HG03432 (cell line): ENCODE measurements at regions not wholly inside any gene's neighbourhood (a gene's known extent, or its start where the extent isn't known, plus 50 kb on each side); places are given as distances from the start of the nearest gene placed in this dataset.
A peak's percentile ranks its signal among the peaks of the same experiment; 100 is the strongest.

Experiments
- ATAC-seq: cut with Tn5 transposase; IDR thresholded peaks from one replicate; pipeline ENCODE4 v1.9.1; 2021; ENCODE audit warnings: mild to moderate bottlenecking, moderate library complexity; ENCODE audit not compliant: unreplicated experiment

DNA sequence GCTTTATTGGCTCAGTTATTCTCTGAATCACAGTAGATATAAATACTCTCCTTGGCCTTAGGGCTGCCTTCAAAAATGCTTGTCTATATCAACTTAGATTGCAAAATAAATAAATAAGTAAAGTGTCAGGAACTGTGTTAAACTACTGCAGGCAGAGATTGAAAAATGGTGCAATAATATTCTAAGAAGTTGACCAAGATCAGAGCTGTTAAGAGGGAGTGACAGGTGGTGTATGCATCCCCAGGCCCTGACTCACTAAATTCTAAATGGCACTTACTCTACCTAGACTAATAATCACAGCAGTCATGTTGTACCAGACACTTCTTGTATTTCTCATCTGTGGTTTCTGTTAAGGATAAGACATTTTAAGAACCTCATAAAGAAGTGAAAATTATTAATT is 235.1 kb upstream of the SPOCK3 start:
- no peak for ATAC-seq

DNA sequence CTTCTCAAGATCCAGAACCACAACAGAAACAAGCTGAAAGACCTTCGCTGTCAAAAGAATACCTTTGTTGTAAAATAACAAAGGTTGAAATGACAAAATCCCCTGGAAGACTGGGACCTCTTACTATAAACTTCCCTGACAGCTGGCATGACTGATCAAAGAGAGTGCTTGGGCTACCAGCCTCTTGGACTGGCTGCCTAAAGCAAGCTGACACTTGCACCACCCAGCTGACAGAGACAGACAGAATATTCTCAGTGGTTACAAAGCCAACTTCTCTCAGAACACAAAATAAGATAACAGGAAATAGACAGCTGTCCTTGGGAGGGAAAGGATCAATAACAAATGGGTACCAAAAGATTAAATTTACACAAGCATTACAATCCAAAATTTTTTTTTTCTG is 241.7 kb upstream of the SPOCK3 start:
- ATAC-seq, result no peak

DNA sequence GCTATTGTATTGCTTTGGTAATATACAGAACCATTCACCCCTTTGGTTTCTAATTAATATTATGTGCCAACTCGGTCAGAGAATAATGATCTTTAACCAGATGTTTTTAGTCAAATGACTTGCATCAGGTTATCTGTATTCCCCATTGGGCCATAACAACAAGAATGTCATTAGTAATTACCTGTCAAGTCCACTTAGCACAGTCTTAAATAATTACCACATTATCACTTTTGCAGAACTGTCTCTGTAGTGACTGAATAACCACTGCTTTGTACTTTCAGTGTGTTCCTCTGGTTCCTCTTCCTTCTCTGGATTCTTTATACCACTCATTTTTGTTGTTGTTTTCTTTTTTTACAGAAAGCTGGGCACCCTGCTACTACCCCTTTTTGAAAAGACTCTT is 257.7 kb upstream of the SPOCK3 start:
- no peak for ATAC-seq

DNA sequence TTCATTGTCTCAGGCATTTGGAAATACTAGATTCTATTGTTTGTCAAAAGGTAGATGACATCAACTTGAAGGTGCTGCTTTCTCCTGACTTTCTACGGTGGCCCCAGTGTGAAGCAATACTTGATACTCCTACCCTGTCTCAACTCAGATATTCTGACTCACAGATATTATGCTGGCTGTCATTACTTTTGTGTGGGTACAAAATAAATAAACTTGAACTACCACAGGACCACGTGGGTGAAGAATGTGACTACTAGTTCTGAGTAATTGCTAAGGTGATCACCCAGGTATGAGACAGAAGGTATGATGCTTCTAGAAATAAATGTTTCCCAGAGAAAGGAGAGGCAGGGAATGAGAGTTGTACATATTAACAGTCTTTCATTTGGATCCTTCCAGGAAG is 275.3 kb upstream of the SPOCK3 start:
- no peak for ATAC-seq

DNA sequence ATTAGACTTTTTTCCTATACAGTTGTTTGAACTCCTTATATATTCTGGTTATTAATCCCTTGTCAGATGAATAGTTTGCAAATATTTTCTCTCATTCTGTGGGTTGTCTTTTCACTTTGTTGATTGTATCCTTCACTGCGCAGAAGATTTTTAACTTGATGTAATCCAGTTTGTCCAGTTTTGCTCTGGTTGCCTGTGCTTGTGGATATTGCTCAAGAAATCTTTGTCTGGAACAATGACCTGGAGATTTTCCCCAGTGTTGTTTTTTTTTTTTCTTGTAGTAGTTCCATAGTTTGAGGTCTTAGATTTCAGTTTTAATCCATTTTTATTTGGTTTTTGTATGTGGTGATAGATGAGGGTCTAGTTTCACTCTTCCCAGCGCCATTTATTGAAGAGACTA is 289.8 kb upstream of the SPOCK3 start:
- no peak for ATAC-seq

DNA sequence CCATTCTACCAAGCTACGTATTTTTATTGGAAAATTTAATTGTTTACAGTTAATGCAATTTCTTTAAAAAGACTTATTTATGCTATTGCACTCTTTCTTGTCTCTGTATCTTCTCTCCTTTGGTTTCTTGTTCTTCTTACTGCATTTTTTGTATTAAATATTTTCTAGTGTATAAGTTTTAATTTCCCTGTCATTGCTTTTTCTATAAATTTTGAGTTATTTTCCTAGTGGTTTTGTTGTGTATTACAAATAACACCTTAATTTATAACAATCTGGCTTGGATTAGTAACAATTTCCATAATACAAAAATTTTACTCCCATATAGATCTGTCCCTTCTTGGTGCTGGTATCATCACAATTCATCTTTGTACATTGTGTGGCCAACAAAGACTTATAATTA is 303.5 kb upstream of the SPOCK3 start:
- ATAC-seq, result no peak

DNA sequence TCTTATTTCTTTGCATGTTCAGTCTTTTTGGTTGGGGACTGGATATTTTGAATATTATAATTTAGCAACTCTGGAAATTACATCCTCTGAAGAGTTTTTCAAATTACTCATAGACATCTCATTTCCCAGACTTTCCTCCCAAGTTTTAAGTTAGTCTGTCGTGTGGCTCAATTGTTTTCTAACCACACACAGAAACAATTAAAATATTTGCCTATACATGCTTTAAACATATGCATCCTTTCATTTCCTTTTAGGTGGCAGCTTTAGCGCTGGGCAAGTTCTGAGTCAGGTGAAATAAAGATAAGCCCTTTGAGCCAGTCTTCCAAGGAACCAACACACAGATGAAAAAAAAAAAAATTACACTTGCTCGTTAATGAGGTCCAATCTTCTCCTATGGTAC is 307.0 kb upstream of the SPOCK3 start:
- ATAC-seq, result no peak

DNA sequence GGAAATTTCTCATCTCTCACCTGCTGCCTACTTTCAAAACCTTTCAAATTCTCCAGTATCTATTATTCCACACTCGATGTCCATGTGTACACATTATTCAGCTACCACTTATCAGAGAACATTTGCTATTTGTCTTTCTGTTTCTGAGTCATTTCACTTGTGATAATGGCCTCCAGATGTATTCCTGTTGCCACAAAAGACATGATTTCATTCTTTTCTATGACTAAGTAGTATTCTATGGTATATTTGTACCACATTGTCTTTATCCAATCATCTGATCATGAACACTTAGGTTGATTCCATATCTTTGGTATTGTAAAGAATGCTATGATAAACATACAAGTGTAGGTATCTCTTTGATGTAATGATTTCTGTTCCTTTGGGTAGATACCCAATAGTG is 310.1 kb upstream of the SPOCK3 start:
- ATAC-seq, result no peak

DNA sequence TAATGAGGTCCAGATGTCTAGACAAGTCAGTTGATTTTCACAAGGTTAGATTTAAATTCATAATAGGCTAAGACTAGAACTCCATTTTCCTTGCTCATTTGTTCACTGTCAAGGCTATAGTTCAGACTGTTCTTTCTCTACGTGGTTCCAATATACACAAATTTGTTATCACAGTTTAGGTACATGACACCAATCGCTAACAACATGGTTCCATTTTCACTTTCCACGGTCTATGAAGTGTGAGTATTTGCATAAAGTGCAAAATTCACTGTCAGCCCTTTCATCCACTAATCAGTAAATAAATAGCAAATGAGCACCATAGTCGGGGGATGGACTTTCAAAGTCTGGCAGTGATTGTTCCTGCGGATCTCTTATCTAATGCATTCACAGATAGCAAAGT is 315.7 kb upstream of the SPOCK3 start:
- ATAC-seq, result no peak

DNA sequence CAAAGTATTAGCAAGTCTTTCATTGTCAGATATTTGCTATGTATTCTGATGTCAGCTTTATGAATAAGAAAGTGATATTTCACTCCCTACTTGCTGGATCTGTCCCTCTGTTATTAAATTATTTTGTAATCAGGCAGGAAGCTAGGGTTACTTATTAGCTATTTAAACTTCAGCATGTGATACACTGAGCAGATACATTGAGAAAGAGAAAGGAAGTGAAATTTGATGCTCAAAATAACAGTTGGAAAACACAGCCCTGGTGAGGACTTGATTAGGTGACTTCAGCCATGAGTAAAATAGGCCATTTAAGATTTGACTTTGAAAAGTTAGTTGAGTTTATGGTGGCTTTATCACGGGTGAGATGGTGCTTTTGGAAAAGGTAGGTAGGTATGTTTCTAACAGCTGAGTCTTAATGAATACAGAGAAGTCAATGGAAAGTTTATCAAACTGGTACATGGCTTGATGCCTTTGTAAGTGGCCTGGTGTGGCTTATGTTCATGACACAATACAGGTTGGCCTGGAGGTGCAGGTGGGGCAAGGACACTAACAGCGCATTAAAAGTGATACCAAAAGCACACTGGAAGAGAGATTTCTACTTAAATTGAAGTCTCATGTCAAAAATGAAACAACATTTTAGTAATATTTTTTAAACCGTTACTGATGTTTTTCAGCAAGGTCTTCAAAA is 321.2 kb upstream of the SPOCK3 start:
- ATAC-seq, result peak; percentile 85

DNA sequence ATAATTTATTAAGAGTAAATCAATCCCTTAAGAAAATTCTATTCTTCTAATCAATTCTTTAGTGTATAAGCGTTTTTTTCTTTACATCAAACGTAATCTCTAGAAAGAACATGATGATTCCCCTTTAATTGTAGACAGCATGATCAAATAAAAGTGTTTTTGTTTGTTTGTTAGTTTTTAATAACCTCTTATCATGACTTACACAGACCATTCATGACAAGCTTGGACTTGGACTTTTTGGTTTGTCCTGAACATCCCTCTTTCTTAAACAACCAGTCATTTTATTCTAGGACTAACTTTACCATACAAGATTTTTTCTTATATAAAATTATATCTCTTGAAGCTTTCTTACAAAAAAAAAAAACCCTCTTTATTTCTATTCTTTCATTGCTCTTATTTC is 344.6 kb upstream of the SPOCK3 start:
- no peak for ATAC-seq

DNA sequence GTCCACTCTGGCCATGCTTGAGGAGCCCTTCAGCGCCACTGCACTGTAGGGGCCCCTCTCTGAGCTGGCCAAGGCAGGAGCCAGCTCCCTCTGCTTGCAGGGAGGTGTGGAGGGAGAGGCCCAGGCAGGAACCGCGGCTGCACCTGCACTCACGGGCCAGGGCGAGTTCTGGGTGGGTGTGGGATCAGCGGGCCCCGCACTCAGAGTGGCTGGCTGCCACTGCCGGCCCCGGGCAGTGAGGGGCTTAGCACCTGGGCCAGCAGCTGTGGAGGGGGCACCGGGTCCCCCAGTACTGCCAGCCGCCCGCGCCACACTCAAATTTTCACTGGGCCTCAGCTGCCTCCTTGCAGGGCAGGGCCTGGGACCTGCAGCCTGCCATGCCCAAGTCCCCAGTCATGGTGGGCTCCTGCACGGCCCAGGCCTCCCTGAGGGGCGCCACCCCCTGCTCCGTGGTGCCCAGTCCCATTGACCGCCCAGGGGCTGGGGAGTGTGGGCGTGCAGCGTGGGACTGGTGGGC is 347.2 kb upstream of the SPOCK3 start:
- ATAC-seq, result no peak

DNA sequence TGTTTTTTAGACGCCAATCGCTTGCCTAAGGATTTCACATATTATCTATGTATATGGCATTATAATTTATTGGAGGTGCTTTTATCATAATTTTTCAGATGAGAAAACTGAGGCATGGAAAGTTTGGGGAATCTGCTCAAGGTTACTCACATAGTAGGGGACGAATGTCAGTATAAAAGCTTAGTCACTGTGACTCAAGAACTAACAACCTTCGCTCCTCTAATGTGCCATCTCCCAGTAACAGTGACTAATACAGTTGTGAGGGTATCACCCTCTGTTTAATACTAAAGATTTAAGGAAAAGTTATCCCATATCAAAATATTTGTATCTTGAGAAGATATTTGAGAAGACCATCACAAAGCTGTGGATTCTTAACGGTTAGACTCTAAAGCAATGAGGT is 353.1 kb upstream of the SPOCK3 start:
- no peak for ATAC-seq

DNA sequence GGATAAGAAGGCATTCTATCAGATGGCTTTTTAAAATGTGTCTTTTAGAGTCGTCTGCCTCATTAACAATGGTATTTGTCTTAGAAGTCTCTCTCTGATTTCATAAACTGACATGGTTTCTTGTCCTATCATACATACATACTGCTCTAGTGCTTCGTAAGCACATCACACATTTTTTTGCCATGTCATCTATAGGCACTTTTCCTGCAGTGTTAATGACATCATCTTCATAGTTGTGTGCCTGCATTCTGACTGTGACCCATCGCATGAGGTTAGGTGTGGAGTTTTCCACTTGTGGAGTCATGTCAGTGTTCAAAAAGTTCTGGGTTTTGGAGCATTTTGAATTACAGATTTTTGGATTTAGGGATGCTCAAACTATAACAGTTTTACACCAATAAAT is 361.6 kb upstream of the SPOCK3 start:
- ATAC-seq, result no peak

DNA sequence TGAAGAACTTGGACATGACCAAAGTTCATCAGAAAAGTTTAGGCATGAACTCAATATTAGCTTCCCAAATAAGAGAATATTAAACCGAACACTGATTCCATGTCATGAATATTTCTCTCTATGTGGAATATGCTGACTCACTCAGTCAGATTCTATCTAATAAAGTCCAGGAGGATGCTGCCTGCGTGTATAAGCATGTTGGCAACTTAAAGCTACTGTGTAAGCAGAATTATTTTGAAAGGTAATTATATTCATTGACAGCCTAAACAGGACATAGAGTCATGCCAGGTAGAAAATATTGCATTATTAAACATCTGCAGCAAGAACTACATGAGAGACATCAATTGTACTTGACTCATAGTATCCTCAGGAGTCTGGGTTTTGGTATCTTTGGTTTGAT is 367.9 kb upstream of the SPOCK3 start:
- ATAC-seq, result no peak

DNA sequence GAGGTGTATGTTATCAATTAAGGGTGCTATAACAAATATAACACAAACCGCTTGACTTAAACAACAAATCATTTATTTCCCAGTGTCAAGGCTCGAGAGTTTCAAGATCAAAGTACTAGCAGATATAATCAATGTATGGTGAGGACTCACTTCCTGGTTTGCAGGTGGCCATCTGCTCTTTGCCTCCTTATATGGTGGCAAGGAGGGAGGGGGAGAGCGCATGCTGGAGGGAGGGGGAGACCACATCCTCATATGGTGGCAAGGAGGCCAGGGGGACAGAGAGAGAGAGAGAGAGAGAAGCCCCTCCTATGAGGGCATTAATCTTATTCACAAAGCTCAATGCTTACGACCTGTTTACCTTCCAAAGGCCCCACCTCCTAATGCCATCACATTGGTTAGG is 372.3 kb upstream of the SPOCK3 start:
- peak; percentile 63 for ATAC-seq

DNA sequence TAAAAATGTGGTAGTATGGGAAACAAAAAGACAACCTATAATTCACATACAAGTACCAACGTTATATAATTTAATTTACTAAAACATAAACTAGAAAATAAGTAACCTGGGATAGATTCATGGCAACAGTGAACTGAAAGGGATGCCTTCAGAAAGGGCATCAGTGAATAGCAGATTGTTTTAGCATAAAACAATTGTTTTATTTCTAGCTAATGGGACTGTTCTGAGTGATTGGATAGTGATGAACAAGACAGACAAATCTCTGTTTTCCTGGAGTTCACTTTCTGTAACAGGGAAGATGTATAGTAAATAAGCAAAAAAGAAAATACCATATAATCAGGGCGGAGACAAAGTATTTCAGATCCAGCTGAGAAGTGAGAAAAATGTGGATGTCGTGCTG is 379.1 kb upstream of the SPOCK3 start:
- ATAC-seq, result no peak

DNA sequence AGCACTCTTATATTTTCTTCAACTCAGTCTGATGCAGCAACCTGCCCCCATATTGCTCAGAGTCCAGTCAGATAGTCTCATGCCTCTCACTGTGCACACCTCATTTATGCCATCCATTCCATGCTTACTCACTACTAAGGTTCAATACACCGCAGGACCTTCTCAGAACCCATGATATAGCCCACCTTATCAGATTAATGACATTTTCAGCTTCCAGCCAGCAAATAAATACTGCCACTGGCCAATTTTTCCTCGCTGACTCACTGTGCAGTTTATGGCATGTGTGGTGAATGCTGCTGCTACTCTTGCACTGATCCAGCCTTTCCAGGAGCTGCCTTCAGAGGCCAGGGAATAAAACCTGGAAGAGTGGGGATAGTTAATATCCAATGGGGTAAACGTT is 380.6 kb upstream of the SPOCK3 start:
- no peak for ATAC-seq

DNA sequence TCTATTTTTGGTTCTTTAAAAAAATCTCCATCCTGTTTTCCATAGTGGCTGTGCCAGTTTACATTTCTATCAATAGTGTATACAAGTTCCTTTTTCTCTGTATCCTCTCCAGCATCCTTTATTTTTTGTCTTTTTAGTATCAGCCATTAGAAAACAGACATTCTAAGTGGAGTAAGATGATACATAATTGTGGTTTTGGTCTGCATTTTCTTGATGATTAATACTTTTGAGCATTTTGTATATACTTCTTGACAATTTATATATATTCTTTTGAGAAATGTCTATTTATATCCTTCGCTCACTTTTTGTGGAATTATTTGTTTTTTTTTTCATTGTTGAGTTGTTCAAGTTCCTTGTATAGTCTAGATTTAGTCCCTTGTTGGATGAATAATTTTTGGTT is 382.2 kb upstream of the SPOCK3 start:
- ATAC-seq, result no peak

DNA sequence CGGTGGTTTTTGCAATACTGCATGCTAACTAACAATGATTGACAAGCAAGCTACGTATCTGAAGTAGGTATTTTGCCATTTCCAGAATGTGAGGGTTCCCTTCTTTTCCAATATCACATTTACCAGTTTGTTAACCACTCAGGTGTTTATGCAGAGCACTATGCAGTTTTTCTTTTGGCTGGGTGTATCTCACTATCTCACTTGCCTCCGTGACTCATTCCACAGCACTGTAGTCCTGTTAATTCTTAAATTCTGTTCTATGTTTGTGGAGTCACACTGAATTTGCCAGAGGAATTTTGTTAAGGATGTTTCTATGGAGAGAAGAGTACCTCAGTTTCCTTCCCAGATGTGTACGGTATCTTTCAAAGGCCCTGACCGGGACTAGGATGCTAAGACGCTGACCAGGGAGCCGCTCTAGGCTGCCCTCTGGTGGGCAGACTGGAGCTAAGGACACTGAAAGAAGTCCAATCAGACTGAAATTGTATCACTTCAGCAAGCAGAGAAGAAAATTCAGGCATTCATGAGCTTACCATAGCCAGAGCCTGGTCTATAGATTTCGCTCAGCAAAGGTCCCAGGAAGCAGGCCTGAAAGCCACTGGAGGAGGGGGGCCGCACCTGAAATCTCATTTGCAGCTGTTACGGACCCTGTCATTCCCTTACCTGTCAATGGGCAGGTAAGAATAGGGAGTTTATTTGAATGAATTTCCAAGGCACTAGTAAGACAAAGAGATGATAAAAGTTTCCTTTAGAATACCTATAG is 388.4 kb upstream of the SPOCK3 start:
- peak; percentile 98 for ATAC-seq

DNA sequence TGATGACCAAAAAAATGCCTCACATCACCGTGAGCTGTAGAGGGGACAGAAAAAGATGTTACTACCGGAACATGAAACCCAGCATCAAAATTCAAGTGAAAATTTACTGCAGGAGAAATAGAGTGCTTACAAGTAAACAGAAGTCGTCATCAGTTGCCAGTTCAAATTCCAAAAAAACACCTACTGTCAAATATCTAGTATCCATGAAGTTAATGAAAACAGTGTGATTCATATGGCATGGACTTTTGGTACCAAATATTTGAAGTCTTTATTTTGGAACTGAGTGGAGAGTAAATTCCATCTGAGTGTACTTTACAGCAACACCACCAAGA is 388.9 kb upstream of the SPOCK3 start:
- no peak for ATAC-seq

DNA sequence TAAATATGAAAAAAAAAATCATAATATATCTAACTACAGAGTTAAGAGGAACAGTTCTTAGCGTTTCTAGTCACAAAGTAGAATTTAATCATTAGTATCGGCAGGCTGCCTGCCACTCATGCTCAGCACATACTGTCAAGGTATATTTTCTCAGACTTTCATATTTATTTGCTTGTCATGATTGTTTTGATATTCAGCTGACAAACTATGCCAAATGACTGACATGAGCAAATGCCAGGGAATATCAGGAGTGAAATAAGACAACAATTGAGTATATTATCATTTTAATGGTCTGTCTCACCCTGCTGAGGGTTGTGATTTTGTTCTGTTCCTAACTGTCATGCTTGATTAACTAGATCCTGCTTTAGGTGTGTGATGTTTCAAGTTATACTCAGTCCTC is 395.0 kb upstream of the SPOCK3 start:
- ATAC-seq, result no peak

DNA sequence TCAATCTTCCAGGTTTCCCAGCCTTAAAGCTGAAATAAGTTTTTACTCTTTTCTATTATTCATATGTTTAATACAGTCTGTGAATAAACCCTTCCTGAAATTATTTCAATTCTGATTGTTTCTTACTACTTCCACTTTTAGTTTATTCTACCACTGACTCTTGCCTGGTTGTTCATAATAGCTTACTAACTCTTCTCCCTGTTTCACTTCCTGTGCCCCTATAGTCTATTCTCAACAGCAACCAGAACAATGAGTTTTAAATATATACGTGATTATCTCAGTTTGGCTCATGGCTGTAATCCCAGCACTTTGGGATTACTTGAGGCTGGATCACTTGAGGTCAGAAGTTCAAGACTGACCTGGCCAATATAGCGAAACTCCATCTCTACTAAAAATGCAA is 408.0 kb upstream of the SPOCK3 start:
- ATAC-seq, result peak; percentile 80
